Heart right ventricle (tissue), 16 donors: ENCODE measurements at regions not wholly inside any gene's neighbourhood (a gene's known extent, or its start where the extent isn't known, plus 50 kb on each side); places are given as distances from the start of the nearest gene placed in this dataset.
A peak's percentile ranks its signal among the peaks of the same experiment; 100 is the strongest.

ENCODE experiments used
- ATAC-seq, 8 donors: fragments of 200-7000 bp; cut with Tn5 transposase; one replicate each; pipeline ENCODE4 v1.9.1; 2020; ENCODE audit warnings: mild to moderate bottlenecking in 8 of 8, moderate library complexity in 8 of 8, moderate number of reproducible peaks in 1 of 8
- DNase-seq, 2 donors: peaks; one replicate each; pipeline ENCODE4 v3.0.0-alpha.2; 2020
- H3K27ac ChIP-seq, 10 donors: fragments of 200-600 bp; sonication (generic) in 2 of 10; one replicate each; pipeline versions ENCODE4 v1.5.0 to v1.8.0; 2020 to 2022; ENCODE audit warnings: mild to moderate bottlenecking in 3 of 10
- H3K27me3 ChIP-seq, 7 donors: fragments of 200-600 bp; one replicate each; pipeline ENCODE4 v1.8.0; 2021 to 2022; ENCODE audit warnings: mild to moderate bottlenecking in 2 of 7
- H3K36me3 ChIP-seq, 9 donors: fragments of 200-600 bp; sonication (generic) in 1 of 9; one replicate each; pipeline versions ENCODE4 v1.5.0 to v1.8.0; 2020 to 2022; ENCODE audit warnings: mild to moderate bottlenecking in 2 of 9
- H3K4me1 ChIP-seq, 9 donors: fragments of 200-600 bp; sonication (generic) in 1 of 9; one replicate each; pipeline versions ENCODE4 v1.5.0 to v1.8.0; 2020 to 2022; ENCODE audit warnings: mild to moderate bottlenecking in 4 of 9
- H3K4me3 ChIP-seq, 10 donors: fragments of 200-600 bp; sonication (generic) in 2 of 10; one replicate each; pipeline versions ENCODE4 v1.5.0 to v1.8.0; 2020 to 2022; ENCODE audit warnings: mild to moderate bottlenecking in 7 of 10, moderate library complexity in 2 of 10
- H3K9me3 ChIP-seq, 11 donors: fragments of 200-600 bp in 10 of 11; sonication (generic) in 2 of 11; one replicate each; pipeline versions ENCODE4 v1.5.0 to v1.8.0; 2013 to 2022; ENCODE audit warnings: mild to moderate bottlenecking in 2 of 11, control low read depth in 1 of 11, moderate library complexity in 1 of 11
- CTCF ChIP-seq, 9 donors: fragments of 200-600 bp; sonication (generic) in 2 of 9; IDR thresholded peaks; one replicate each; pipeline versions ENCODE4 v1.5.0 to v1.8.0; 2021 to 2022; ENCODE audit warnings: antibody characterized with exemption in 9 of 9, mild to moderate bottlenecking in 5 of 9, moderate library complexity in 1 of 9
- WGBS, 2 donors: extraction: QIAGEN DNeasy Blood & Tissue Kit; methylation state at CpG; one replicate each; pipeline ENCODE4 v1.1.7; 2013; ENCODE audit warnings: inconsistent platforms in 1 of 2; 5-methylcytosine and 5-hydroxymethylcytosine counted together
- intact Hi-C, 10 donors: fragments of 100-400 bp; cut with DNase I; formaldehyde crosslinking; loops; one replicate each; pipeline versions ENCODE4 v1.11.1 to v1.14.2; 2022
- donor health status: Arrhythmogenic right ventricular cardiomyopathy.
- donor health status: ischemic (EF 13 %, LVEDD 7.1; RV severe dilation, severe dysfunction).
- donor health status: healthy with polysubstance abuse.
- donor health status: DM: no; HTN: yes; CAD: no.
- donor health status: DM: no; HTN: no; CAD: no.
- donor health status: ischemic (EF 25% LVEDD 6.9; RV normal size, moderate dysfunction).
- donor health status: ischemic (EF 25% LVEDD 5.7; RV mildly dilated, moderate dysfunction).
- donor health status: healthy.
- donor health status: DM: yes; HTN: yes; CAD: no.
- donor health status: Ischemic cardiomyopathy.
- donor health status: ischemic (EF 35%, LVEDD 5.7; RV mildly dilated, moderate dysfunction).
- donor health status: nonischemic (EF 11% LVEDD 7.7; RV severe dilation, severe dysfunction).
- donor health status: DM: yes; HTN: yes; CAD: no.
- donor health status: PGD.
- donor health status: ischemic (EF 29% LVEDD 5.4; RV normal size, mild dysfunction).
- donor health status: nonischemic (EF 23%, LVEDD 6.1; RV moderate dilation, normal function).

- WGBS, 2 donors, result 51 to 59% methylated on average over 1 of the region's 1 CpG
- ATAC-seq, result no peak
Measured at GRCh38 chr10:57706016-57706415, 561.7 kb downstream of the IPMK start.

GRCh38 chr10:57699944-57700343, 567.8 kb downstream of the IPMK start:
- Histone ChIP-seq H3K27ac (no peak overlapping the region), H3K4me3 (no peak overlapping the region), H3K36me3 (no peaks in the 10 kb centered on the region), H3K4me1 (peaks cover 0 to 13% (median 0%) of the 10 kb centered on the region in 9 donors), H3K27me3 (no peaks in the 10 kb centered on the region), H3K9me3 (no peaks in the 10 kb centered on the region)
- DNase-seq, result no peak
- intact Hi-C loops, result no loop called here
- 3 to 7% methylated on average over 1 of the region's 1 CpG for WGBS, 2 donors
- no peak for TF ChIP-seq CTCF (IDR thresholded peaks at IDR 0.05)
- ATAC-seq, result no peak

More at GRCh38 chr10:57706016-57706415, 561.7 kb downstream of the IPMK start:
- H3K4me1 ChIP-seq, result peaks cover 0 to 13% (median 0%) of the 10 kb centered on the region in 9 donors
- no peaks in the 10 kb centered on the region for H3K27me3 ChIP-seq
- no peaks in the 10 kb centered on the region for H3K36me3 ChIP-seq
- intact Hi-C loops, result no loop called here
- no peaks in the 10 kb centered on the region for H3K9me3 ChIP-seq
- DNase-seq, result no peak
- no peak overlapping the region for H3K27ac ChIP-seq
- TF ChIP-seq CTCF (IDR thresholded peaks at IDR 0.05), result no peak
- H3K4me3 ChIP-seq, result no peak overlapping the region

- intact Hi-C loops, result no loop called here
- ATAC-seq, result no peak
Measured at GRCh38 chr10:57696641-57697040, 571.1 kb downstream of the IPMK start.

GRCh38 chr10:57694956-57695608, 572.6 kb downstream of the IPMK start:
- Histone ChIP-seq H3K27ac (no peak overlapping the region), H3K4me3 (no peak overlapping the region), H3K36me3 (no peaks in the 10 kb centered on the region), H3K27me3 (no peaks in the 10 kb centered on the region), H3K9me3 (peaks cover 0 to 8% (median 0%) of the 10 kb centered on the region in 11 donors), H3K4me1 (peaks cover 0 to 3% (median 0%) of the 10 kb centered on the region in 9 donors)
- intact Hi-C loops, result no loop called here
- DNase-seq (no peak), ATAC-seq (no peak)
- no peak for TF ChIP-seq CTCF (IDR thresholded peaks at IDR 0.05)
- 76 to 80% methylated on average over 3 of the region's 3 CpGs for WGBS, 2 donors

More at GRCh38 chr10:57696641-57697040, 571.1 kb downstream of the IPMK start:
- Histone ChIP-seq H3K9me3 (peaks cover 0 to under 1% (median 0%) of the 10 kb centered on the region in 11 donors), H3K4me1 (peaks cover 0 to 3% (median 0%) of the 10 kb centered on the region in 9 donors), H3K4me3 (no peak overlapping the region), H3K27me3 (no peaks in the 10 kb centered on the region), H3K36me3 (no peaks in the 10 kb centered on the region), H3K27ac (peak overlapping the region in 1 of 10 donors; percentile 16)
- 82 to 83% methylated on average over 1 of the region's 1 CpG for WGBS, 2 donors
- DNase-seq, result no peak
- TF ChIP-seq CTCF (IDR thresholded peaks at IDR 0.05), result no peak
